ENCODE measurements at regions not wholly inside any gene's neighbourhood (a gene's known extent, or its start where the extent isn't known, plus 50 kb on each side); places are given as distances from the start of the nearest gene placed in this dataset.

GRCh38 chr2:217722883-217723472, 279.8 kb downstream of the TNS1 start:
- no peak for DNase-seq (ENCODE audit: low read depth)

- no peak for DNase-seq (ENCODE audit: low read depth)
These were observed 285.1 kb downstream of the TNS1 start for GRCh38 chr2:217717646-217718045.

GRCh38 chr2:217715484-217715883, 287.3 kb downstream of the TNS1 start:
- DNase-seq (ENCODE audit: low read depth): no peak

GRCh38 chr2:217714287-217714751, 288.5 kb downstream of the TNS1 start:
- no peak for DNase-seq (ENCODE audit: low read depth)

- DNase-seq (ENCODE audit: low read depth): peak; percentile 61
These were observed 289.2 kb downstream of the TNS1 start for GRCh38 chr2:217713395-217714286.

- no peak for DNase-seq (ENCODE audit: low read depth)
These were observed 290.4 kb downstream of the TNS1 start for GRCh38 chr2:217712431-217712830.

GRCh38 chr2:217711188-217711587, 291.6 kb downstream of the TNS1 start:
- DNase-seq (ENCODE audit: low read depth): no peak

GRCh38 chr2:217710211-217710765, 292.5 kb downstream of the TNS1 start:
- no peak for DNase-seq (ENCODE audit: low read depth)

- DNase-seq (ENCODE audit: low read depth): no peak
These were observed 293.2 kb downstream of the TNS1 start for GRCh38 chr2:217709478-217710210.

GRCh38 chr2:217707131-217707611, 295.6 kb downstream of the TNS1 start:
- DNase-seq (ENCODE audit: low read depth): no peak

GRCh38 chr2:217706513-217706912, 296.3 kb downstream of the TNS1 start:
- DNase-seq (ENCODE audit: low read depth): no peak

- no peak for DNase-seq (ENCODE audit: low read depth)
These were observed 296.7 kb downstream of the TNS1 start for GRCh38 chr2:217706095-217706494.

- DNase-seq (ENCODE audit: low read depth): no peak
These were observed 297.3 kb downstream of the TNS1 start for GRCh38 chr2:217705461-217705860.

GRCh38 chr2:217703999-217704398, 298.8 kb downstream of the TNS1 start:
- no peak for DNase-seq (ENCODE audit: low read depth)

GRCh38 chr2:217703102-217703501, 299.7 kb downstream of the TNS1 start:
- no peak for DNase-seq (ENCODE audit: low read depth)

- DNase-seq (ENCODE audit: low read depth): no peak
These were observed 301.2 kb downstream of the TNS1 start for GRCh38 chr2:217701622-217702021.

- DNase-seq (ENCODE audit: low read depth): no peak
These were observed 304.1 kb downstream of the TNS1 start for GRCh38 chr2:217698691-217699090.

GRCh38 chr2:217695033-217695520, 307.7 kb downstream of the TNS1 start:
- DNase-seq (ENCODE audit: low read depth): no peak

- no peak for DNase-seq (ENCODE audit: low read depth)
These were observed 308.5 kb downstream of the TNS1 start for GRCh38 chr2:217694291-217694690.

- no peak for DNase-seq (ENCODE audit: low read depth)
These were observed 309.4 kb downstream of the TNS1 start for GRCh38 chr2:217693363-217693762.

GRCh38 chr2:217691920-217692666, 310.7 kb downstream of the TNS1 start:
- no peak for DNase-seq (ENCODE audit: low read depth)

Data from stimulated activated CD8-positive, alpha-beta memory T cell treated with anti-CD3 and anti-CD28 coated beads, Interleukin-4, amount 100 ng/mL, for 24 hours (primary cell).